NCI-H82 (cell line): ENCODE measurements at regions not wholly inside any gene's neighbourhood (a gene's known extent, or its start where the extent isn't known, plus 50 kb on each side); places are given as distances from the start of the nearest gene placed in this dataset.
A peak's percentile ranks its signal among the peaks of the same experiment; 100 is the strongest.

ENCODE experiments used
- DNase-seq: peaks from one replicate; lab custom pipeline; 2025; lab: John Stamatoyannopoulos, UW

GRCh38 chr4:140246216-140246615 lies 92.2 kb upstream of the MAML3 start:
- DNase-seq: no peak

- no peak for DNase-seq
Observed at GRCh38 chr4:140244328-140244727, 90.3 kb upstream of the MAML3 start.

DNA sequence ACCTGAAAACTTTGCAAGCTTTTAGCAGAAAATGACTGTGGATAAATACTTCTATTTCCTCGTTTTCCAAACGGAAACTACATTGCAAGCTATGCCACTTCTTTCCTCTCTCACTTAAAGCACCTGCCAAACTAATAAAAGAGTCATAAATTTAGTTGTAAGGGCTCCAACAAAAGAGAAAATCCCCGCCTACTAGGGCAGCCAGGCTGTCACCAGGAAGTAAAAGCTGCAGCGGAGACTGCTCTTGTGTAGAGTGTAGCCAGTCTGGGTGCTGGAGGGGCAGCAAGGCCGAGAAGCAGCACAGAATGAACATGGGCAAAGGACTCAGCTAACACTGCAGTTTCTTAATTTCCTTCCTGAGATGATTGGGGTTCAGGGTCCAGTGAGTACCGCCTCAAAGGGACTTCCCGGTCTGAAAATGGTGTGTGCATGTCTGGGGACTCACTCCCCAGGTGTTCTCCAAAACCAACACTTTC lies 89.3 kb upstream of the MAML3 start:
- peak; percentile 43 for DNase-seq

- DNase-seq: no peak
Observed at GRCh38 chr4:140242357-140243277, 88.6 kb upstream of the MAML3 start.

GRCh38 chr4:140240237-140240636 lies 86.3 kb upstream of the MAML3 start:
- DNase-seq: peak; percentile 93

- peak; percentile 83 for DNase-seq
Observed at GRCh38 chr4:140239311-140239710, 85.3 kb upstream of the MAML3 start.

GRCh38 chr4:140238351-140239056 lies 84.5 kb upstream of the MAML3 start:
- peak; percentile 97 for DNase-seq

DNA sequence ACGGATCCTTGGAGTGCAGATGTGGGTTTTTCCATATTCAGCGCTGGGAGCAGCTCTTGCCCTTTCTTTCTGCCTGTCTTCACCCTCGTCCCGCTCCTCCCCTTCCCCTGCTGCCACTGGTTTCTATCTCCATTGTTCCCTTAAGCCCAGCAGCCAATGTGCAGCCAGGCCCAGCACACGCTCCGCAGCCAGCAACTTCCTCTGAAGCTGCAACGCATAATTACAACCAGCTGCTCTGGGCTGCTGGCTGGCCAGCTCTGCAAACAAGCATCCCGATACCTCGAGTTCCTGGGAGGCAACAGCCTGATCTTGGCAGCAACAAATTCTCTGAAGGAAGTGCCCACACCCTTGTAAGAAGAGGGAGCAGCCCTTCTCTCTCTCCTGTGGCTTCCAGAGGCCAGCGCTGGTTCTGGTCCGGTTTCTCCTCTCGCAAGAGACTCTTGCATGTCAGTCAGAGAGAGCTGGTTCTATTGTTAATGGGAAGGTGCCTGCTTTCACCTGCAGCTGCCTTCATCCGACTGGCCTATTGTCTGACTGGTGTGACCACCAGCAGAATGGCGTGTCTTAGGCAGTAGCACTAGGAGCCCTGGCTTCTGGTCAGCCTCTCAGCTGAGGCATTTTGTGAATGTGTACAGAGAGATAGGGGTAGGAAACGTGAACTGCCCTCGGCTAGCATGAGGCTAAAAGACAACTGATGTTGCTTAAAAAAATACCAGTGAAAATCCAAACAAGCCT lies 83.8 kb upstream of the MAML3 start:
- peak; percentile 90 for DNase-seq

DNA sequence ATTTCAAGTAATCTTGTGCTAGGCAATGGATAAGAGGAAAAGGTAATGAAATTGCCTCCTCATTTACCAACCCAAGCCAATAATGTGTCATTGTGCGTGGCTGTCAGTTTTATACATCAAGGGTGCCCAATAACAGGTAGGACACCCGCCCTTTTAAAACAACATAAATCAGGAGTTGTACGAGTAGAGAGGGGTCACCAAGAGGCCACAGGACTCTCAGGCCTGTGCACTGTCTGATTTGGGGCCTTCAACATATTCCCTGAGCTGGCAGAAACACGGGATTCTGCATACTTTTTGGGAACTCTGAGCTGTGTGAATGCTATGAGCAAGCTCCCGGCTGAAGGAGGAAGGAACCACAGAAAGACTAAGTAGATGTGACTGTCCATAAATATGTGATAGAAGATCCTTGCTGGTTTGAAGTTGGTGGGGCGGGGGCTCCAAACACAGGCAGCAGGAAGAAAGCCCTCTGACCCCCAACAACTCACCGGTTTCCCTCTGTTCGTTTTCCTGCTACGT lies 82.7 kb upstream of the MAML3 start:
- DNase-seq: peak; percentile 17

GRCh38 chr4:140234697-140235060 lies 80.7 kb upstream of the MAML3 start:
- no peak for DNase-seq

- peak; percentile 19 for DNase-seq
Observed at GRCh38 chr4:140233791-140234696, 80.1 kb upstream of the MAML3 start.

DNA sequence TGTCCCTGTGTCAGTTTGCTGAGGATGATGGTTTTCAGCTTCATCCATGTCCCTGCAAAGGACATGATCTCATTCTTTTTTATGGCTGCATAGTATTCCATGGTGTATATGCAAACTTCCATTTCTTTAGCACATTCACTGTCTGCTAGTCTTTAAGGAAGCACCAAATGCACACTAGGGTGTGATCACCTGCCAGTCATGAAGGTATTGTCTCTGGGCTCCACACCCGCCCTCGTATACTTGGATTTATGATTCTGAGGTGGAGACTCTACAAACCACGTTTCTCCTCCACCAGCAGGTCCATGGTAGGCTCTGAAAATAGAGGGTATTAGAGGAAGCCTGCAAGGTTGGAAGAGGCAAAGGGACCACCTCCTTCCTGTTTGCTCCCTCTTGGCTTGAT lies 75.9 kb upstream of the MAML3 start:
- no peak for DNase-seq

GRCh38 chr4:140227286-140227685 lies 73.3 kb upstream of the MAML3 start:
- no peak for DNase-seq

GRCh38 chr4:140223056-140223810 lies 69.2 kb upstream of the MAML3 start:
- DNase-seq: no peak

- no peak for DNase-seq
Observed at GRCh38 chr4:140222171-140222570, 68.2 kb upstream of the MAML3 start.

GRCh38 chr4:140220058-140220457 lies 66.1 kb upstream of the MAML3 start:
- peak; percentile 4 for DNase-seq

GRCh38 chr4:140219567-140219966 lies 65.6 kb upstream of the MAML3 start:
- peak; percentile 73 for DNase-seq

DNA sequence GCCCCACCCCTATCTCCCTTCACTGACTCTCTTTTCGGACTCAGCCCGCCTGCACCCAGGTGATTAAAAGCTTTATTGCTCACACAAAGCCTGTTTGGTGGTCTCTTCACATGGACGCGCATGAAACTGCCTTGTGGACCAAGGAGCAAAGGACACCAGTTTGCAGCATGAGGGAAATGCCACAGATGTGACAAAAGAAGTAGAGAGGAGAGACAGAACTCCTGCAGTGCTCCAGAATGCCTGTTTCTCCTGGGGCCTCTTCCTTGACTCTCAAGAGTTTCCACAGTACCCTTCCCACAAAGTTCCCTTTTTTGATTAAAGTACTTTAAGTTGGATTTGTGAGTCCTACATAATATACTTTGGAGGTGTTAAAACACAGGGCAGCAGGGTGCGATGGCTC lies 65.1 kb upstream of the MAML3 start:
- DNase-seq: peak; percentile 10

DNA sequence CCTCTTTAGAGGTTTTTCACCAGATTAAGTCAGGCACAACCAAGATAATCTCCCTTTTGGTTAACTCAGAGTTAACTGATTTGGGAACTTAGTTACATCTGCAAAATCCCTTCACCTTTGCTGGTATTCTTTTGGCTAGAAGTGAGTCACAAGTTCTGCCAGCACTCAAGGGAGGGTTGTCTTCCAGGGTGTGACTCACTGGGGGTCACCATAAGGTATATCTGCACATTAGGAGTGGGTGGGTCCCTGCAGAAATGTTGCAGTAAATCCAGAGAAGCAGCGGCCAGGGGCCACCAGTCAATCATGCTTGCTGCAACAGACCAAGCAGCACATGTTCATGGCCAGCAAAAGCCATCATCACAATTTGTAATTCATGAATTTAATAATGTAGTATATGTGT lies 59.8 kb upstream of the MAML3 start:
- DNase-seq: no peak

- DNase-seq: no peak
Observed at GRCh38 chr4:140213116-140213515, 59.1 kb upstream of the MAML3 start.
